Motor neuron (in vitro differentiated cells): ENCODE measurements at regions not wholly inside any gene's neighbourhood (a gene's known extent, or its start where the extent isn't known, plus 50 kb on each side); places are given as distances from the start of the nearest gene placed in this dataset.

Experiments used
- ATAC-seq, 8 experiments: fragments of 200-7000 bp; cut with Tn5 transposase; replicated peaks in 6 of 8; 2 replicates each; pipeline ENCODE4 v1.8.0; 2021; ENCODE audit warnings: mild to moderate bottlenecking in 8 of 8, moderate library complexity in 8 of 8
- H3K27ac ChIP-seq, 2 donors: fragments of 250-450 bp; sonication (Bioruptor Pico); 2 replicates each; pipeline ENCODE4 v1.9.0; 2021; ENCODE audit warnings: antibody characterized with exemption in 2 of 2, mild to moderate bottlenecking in 2 of 2, moderate library complexity in 1 of 2
- H3K4me1 ChIP-seq, 2 donors: fragments of 250-450 bp; sonication (Bioruptor Pico); replicated peaks in 1 of 2; 2 replicates each; pipeline ENCODE4 v1.6.1; 2021; ENCODE audit warnings: antibody characterized with exemption in 2 of 2, mild to moderate bottlenecking in 2 of 2, moderate library complexity in 1 of 2
- H3K4me3 ChIP-seq, 5 donors: fragments of 250-450 bp; sonication (Bioruptor Pico); 2 replicates each; pipeline ENCODE4 v1.9.0; 2021; ENCODE audit warnings: antibody characterized with exemption in 5 of 5, mild to moderate bottlenecking in 5 of 5, moderate library complexity in 4 of 5
- WGBS, 10 experiments: fragments of 450-650 bp; shearing (Covaris generic); methylation state at CpG; one replicate each; pipeline ENCODE4 v1.0.0; 2022; 5-methylcytosine and 5-hydroxymethylcytosine counted together
- in situ Hi-C, 9 experiments: fragments of 400-800 bp; cut with MboI; loops; one replicate each; pipeline ENCODE4 v1.15.0; 2021; ENCODE audit warnings: low sequenced_read_pairs in 9 of 9, low pct_unique_long_range_greater_than_20kb in 2 of 9; ENCODE audit not compliant: unreplicated experiment in 9 of 9

DNA sequence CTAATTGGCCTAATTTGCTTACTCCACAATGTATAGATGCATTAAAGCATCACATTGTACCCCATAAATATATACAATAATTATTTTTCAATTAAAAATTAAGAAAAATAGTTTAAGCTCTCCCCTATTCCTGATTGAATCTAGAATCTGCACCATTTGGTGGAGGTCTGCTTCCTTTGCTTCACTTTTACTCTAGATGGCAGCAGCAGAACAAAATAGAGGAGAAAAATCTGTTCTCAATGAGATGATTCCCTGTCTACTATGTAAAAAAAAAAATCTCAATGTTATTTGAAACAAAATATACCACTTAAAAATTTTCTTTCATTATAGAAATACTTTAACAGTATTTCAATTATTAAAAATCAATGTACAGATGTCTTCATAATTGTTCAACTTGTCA is 109.6 kb upstream of the FXR1 start:
- in situ Hi-C loops: no loop called here
- no peak overlapping the region for H3K27ac ChIP-seq
- ATAC-seq: peak in 4 of 8 experiments; percentile 28 to 63 (median 42)
- H3K4me1 ChIP-seq: peaks cover 6 to 7% of the 10 kb centered on the region in 2 donors
- no peak overlapping the region for H3K4me3 ChIP-seq

DNA sequence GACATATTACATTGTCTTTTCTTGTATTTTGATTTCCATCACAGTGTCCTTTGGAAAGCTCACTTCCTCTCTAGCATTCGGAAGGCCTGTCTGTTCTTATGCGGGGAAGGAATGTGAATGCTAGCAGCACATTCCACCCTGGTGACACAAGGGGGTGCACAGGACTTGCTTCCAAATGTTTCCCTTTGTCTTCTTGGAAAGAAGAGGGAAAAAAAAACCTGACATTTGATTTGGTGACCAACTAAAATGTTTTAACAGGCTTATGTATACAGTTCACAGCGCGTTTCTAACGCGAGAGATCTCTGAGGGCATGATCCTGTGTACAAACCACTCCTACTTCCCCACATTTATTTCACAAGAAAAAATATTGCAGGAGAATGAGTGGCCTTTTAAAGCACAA is 107.6 kb upstream of the FXR1 start:
- H3K4me1 ChIP-seq: peaks cover 6 to 7% of the 10 kb centered on the region in 2 donors
- 0 to 53% (median 8%) methylated on average over 2 to 6 of the region's 6 CpGs; no CpG with 5 or more reads in 1 of the 10 experiments for WGBS, 10 experiments
- H3K4me3 ChIP-seq: no peak overlapping the region
- peak overlapping the region in 1 of 2 donors; percentile 33 for H3K27ac ChIP-seq
- in situ Hi-C loops: no loop called here
- ATAC-seq: peak; percentile 72 to 99 (median 84)

DNA sequence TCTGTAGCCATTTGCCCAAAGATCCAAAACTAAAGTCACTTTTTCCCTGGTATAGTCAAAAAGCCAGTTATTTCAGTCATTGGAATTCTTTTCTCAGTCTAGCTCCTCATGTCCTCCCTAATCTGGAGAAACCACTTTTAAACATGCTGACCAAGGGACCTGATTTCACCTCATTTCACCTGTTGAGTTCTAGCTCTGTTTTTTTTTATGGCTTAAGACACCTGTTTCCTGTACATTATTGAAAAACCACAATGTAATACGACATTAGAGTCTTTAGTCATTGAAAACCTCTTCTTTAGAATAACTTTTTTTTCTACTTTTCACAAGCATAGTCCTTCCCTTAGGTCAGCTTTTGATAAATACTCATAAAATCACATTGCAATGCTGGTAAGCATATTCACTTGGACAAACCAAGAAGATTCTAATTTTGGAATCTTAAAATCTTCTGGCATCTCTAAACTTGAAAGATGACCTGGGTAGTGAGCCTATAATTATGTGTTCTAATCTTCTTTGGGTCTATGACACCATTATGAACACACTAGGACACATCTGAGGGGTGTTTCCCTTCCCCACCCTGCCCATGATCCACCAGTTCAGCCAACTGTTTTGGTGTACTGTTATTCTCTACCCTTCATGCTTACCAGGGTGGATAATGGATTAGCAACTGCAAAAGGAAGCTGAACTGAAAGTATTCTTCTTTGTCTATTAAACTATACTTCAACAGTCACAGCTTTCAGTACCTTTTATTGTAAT is 103.5 kb upstream of the FXR1 start:
- no peak for ATAC-seq
- no peak overlapping the region for H3K4me3 ChIP-seq
- 0 to 100% (median 78%) methylated on average over 1 of the region's 1 CpG; no CpG with 5 or more reads in 2 of the 10 experiments for WGBS, 10 experiments
- peaks cover 6 to 7% of the 10 kb centered on the region in 2 donors for H3K4me1 ChIP-seq
- no peak overlapping the region for H3K27ac ChIP-seq
- in situ Hi-C loops: no loop called here

DNA sequence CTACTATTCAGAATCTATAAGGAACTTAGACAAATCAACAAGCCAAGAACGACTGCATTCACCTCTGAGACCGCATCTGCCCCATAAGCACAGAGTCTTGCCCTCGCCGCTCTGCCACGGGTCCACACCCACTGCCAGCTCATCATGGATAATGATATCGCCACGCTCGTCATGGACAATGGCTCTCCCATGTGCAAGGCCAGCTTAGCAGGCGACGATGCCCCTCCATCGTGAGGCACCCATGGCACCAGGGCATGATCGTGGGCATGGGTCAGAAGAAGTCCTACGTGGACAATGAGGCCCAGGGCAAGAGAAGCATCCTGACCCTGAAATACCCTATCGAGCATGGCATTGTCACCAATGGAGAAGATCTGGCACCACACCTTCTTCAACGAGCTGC is 92.1 kb upstream of the FXR1 start:
- in situ Hi-C loops: no loop called here
- Histone ChIP-seq H3K27ac (no peak overlapping the region), H3K4me1 (no peaks in the 10 kb centered on the region), H3K4me3 (no peak overlapping the region)
- 7 to 100% (median 69%) methylated on average over 2 to 9 of the region's 15 CpGs; no CpG with 5 or more reads in 1 of the 10 experiments for WGBS, 10 experiments
- ATAC-seq: no peak

DNA sequence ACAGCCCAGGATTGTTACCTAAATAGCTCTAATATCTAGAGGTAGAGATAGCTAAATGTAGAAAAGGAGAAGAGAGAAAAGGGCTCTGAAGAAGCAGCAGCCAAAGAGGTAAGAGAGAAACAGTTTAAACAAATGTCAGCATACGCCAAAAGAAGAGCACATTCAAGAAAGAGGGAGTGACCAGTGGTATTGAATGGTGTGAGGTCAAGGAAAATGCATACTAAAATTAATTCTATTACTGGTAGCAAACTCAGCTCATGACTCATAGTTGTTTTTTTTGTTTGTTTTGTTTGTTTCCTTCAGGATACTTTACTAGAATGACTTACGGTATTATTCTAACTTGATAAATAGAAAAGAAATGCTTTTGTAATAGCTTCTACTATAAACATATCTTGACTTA is 86.5 kb upstream of the FXR1 start:
- H3K4me3 ChIP-seq: no peak overlapping the region
- no peaks in the 10 kb centered on the region for H3K4me1 ChIP-seq
- no peak overlapping the region for H3K27ac ChIP-seq
- in situ Hi-C loops: no loop called here
- 50 to 100% (median 87%) methylated on average over 1 to 2 of the region's 2 CpGs for WGBS, 10 experiments
- peak in 2 of 8 experiments; percentile 96 to 98 for ATAC-seq

DNA sequence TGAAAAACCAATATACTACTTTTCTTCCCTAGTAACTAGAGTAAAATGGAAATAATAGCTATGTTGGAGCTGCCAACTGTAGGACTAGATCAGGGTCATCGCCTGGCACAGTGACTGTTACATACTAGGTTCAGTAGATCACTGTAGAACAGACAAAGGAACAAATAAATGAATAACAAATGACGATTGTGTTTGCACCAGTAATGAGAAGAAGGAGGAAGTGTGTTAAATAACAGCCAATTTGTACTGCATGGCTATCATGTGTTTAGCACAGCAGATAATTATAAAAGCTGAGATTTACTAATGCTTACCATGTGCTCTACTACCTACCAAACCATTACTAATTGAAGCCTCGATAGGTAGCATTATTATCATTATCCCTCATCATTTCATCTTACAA is 85.3 kb upstream of the FXR1 start:
- no peaks in the 10 kb centered on the region for H3K4me1 ChIP-seq
- no peak for ATAC-seq
- WGBS, 10 experiments: 0 to 100% (median 82%) methylated on average over 1 to 3 of the region's 3 CpGs
- no peak overlapping the region for H3K4me3 ChIP-seq
- H3K27ac ChIP-seq: no peak overlapping the region
- in situ Hi-C loops: no loop called here

DNA sequence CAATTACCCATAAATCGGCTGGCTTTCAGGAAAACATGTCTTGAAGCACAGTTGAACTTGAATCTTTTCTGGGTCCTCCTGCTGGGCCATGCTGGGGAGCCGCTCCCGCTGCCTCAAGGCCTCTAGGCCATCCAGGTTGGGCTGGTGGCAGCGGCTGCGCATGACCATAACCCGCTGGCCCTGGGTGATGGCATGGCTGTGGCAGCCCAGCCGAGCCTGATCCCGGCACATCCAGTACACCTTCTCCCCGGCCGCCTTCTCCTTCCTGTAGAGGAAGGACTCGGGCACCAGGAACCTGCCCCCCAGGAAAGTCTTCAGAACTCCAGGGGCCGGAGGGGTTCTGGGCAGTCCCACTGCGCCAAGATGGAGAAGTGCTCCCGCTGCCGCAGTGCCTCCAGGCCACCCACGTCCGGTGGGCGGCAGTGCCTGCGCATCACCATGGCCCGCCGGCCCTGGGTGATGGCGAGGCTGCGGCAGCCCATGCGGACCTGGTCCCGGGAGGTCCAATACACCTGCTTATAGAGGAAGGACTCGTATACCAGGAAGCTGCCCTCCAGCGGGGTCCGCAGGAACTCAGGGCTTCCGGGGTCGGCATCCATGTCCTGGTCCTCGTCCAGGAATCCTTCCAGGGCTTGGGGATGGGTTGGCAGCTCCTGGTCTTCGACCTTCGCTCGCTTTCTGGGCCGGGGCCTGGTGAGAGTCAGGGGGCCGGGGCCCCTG is 84.3 kb upstream of the FXR1 start:
- Histone ChIP-seq H3K4me3 (no peak overlapping the region), H3K4me1 (no peaks in the 10 kb centered on the region), H3K27ac (no peak overlapping the region)
- in situ Hi-C loops: no loop called here
- 22 to 100% (median 95%) methylated on average over 1 to 8 of the region's 36 CpGs; no CpG with 5 or more reads in 3 of the 10 experiments for WGBS, 10 experiments
- ATAC-seq: no peak

DNA sequence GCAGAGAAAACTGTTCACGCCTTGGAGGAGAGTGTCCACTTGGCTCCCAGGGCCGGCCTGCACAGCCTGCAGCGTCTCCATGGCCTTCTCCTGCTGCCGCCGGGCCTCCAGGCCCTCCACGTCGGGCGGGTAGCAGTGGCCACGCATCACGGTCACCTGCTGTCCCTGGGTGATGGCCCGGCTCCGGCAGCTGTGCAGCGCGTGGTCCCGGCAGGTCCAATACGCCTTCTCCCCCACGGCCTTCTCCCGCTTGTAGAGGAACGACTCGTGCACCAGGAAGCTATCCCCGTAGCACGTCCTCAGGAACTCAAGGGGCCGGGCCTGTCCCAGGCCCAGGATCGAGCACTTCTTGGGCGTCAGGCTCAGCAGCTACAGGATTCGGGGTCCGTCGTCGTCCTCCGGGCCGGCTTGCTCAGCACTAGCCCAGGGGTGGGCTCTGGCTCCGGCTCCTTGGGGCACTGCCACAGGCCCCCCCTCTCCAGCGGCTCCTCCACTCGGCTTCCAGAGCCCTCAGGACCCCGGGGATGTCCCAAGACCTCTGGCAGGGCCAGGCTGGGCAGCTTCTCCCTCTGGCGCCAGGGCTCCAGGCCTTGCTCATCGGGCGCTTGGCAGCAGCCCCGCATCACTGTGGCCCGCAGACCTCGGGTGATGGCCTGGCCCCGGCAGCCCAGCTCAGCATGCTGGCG is 83.6 kb upstream of the FXR1 start:
- 53 to 100% (median 88%) methylated on average over 3 to 8 of the region's 43 CpGs; no CpG with 5 or more reads in 5 of the 10 experiments for WGBS, 10 experiments
- H3K27ac ChIP-seq: no peak overlapping the region
- H3K4me1 ChIP-seq: no peaks in the 10 kb centered on the region
- ATAC-seq: no peak
- no peak overlapping the region for H3K4me3 ChIP-seq
- in situ Hi-C loops: no loop called here

DNA sequence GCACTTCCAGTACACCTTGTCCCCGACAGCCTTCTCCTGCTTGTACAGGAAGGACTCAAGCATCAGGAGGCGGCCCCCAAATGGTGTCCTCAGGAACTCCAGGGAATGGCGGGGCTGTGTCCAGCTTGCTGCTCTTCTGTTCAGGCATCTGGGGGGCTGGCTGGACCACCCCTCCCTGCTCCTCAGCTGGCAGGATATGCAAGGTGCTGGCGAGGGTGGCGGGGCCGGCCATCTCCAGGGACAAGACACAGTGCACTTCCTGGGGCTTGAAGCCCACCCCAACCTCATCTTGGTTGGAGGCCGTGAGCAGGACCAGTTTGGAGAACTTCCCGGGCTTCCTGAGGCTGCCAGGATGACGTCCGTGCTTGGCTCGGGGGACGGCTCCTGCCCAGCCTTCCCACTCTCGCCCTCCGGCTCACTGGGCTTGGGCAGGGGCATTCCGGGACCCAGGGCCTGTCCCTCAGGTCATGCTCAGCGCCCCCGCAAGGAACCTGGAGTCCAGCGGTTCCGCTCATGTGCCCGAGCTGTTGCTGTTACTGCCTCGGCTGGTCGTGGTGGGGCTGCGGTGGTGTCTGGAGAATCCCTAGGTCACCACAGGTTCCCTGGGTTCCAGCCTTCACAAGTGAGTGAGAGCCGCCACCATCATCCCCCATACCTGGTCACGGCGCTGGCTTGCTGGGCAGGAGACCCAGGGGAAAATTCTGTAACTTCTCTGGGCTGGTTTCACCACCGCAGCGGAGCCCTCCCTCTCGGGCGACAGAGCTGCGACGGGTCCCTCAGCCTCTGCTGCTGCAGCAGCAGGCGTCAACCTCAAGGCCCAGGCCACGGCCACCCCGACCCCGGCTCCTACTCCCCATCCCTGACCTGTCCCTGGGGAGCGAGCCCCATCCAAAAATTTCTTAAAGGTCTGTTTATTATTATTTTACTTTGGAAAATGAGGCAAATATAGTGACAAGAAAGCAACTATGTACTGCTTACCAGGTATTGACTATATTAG is 82.8 kb upstream of the FXR1 start:
- WGBS, 10 experiments: 67 to 96% (median 89%) methylated on average over 1 to 11 of the region's 37 CpGs; no CpG with 5 or more reads in 3 of the 10 experiments
- in situ Hi-C loops: no loop called here
- H3K4me1 ChIP-seq: no peaks in the 10 kb centered on the region
- no peak for ATAC-seq
- no peak overlapping the region for H3K27ac ChIP-seq
- no peak overlapping the region for H3K4me3 ChIP-seq

DNA sequence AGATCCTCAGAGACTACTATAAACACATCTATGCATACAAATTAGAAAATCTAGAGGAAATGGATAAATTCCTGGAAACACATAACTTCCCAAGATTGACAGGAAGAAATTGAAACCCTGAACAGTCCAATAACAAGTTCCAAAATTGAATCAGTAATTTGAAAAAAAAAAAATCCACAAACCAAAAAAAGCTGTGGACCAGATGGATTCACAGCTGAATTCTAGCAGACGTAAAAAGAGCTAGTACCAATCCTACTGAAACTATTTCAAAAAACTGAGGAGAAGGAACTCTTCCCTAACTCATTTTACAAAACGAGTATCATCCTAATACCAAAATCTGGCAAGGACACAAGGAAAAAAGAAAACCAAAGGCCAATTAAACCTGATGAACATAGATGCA is 77.0 kb upstream of the FXR1 start:
- no peak overlapping the region for H3K4me3 ChIP-seq
- in situ Hi-C loops: no loop called here
- no peak for ATAC-seq
- H3K27ac ChIP-seq: no peak overlapping the region
- WGBS, 10 experiments: 0 to 90% (median 72%) methylated on average over 1 to 2 of the region's 2 CpGs
- no peaks in the 10 kb centered on the region for H3K4me1 ChIP-seq

DNA sequence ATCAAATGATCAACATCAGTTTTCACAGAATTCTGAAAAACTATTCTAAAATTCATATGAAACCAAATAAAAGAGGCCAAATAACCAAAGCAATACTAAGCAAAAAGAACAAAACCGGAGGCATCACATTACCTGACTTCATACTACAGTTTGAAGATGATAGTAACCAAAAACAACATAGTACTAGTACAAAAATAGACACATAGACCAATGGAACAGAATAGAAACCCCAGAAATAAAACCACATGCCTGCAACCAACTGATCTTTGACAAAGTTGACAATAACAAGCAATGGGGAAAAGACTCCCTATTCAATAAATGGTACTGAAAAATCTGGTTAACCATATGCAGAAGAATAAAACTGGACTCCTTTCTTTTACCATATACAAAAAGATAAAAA is 75.7 kb upstream of the FXR1 start:
- in situ Hi-C loops: no loop called here
- H3K4me3 ChIP-seq: no peak overlapping the region
- H3K27ac ChIP-seq: no peak overlapping the region
- ATAC-seq: no peak
- WGBS, 10 experiments: 0 to 100% (median 60%) methylated on average over 1 of the region's 1 CpG; no CpG with 5 or more reads in 1 of the 10 experiments
- no peaks in the 10 kb centered on the region for H3K4me1 ChIP-seq

DNA sequence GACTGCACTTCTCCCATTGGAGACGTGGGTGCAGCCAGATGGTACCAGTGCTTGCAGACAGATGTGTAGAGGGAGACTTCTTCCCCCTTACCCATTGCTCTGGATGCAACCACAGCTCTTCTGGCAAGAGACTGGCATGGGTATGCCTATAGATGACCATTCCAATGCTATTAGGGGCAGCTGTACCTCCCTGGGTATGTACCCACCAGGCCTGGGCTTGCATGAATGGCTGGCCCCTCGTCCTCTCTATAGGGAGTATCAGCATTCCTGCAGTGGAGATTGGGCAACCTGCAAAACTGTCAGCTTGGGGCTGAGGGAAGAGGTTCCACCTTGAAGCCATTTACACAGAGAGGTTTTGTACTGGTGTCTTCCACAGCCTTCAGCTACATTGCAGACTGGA is 57.6 kb upstream of the FXR1 start:
- WGBS, 10 experiments: 0 to 60% methylated on average over 1 of the region's 2 CpGs; no CpG with 5 or more reads in 8 of the 10 experiments

More for the DNA sequence above, 57.6 kb upstream of the FXR1 start:
- no peaks in the 10 kb centered on the region for H3K4me1 ChIP-seq
- no peak overlapping the region for H3K27ac ChIP-seq
- H3K4me3 ChIP-seq: no peak overlapping the region
- in situ Hi-C loops: no loop called here
- no peak for ATAC-seq
